ENCODE measurements at regions not wholly inside any gene's neighbourhood (a gene's known extent, or its start where the extent isn't known, plus 50 kb on each side); places are given as distances from the start of the nearest gene placed in this dataset.

DNA sequence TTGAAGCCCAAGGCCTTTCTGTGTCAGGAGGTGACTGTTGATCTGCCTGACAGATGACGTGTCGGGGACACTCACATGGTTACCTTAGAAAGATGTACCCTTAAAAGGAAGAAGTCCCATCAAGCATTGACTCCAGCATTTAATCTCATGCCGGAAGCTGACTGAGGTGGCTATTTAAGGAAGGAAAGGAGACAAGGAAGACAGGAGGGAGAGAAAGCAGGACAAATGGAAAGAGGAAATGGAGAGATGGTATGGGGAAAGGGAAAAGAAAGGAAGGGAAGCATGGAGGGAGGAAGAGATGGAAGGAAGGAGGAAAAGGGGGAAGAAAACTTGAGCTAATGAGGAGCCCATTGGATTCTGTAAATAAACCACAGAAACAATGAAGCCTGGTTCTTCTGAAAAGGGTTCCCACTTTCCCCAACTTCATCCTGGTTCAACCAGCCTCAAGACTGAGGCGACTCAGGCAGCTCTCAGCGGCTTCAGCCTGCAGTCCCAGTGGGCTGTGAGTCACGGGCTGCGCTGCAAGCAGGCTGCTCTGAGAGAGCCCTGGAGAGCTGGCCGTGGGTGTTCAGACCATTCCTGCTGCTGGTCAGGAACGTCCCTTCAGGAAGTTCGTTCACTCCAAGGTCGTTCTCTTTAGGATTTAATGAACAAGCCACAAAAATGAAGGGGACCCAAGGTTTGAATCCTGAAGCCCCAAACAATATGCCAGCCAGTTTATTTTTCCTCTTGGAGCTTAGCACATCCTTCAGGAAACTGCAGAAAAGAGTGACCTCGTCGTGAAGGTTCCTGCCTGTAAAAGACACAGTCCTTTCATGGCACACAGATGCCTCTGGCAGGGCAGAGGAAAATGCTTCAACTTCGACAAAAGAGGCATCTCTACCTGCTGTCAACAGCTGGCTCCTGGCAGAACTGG lies 69.6 kb upstream of the THBS1 start:
- H3K36me3 ChIP-seq: no peaks in the 10 kb centered on the region
- H3K4me1 ChIP-seq: peaks cover 0 to 4% (median 0%) of the 10 kb centered on the region in 4 donors
- no peaks in the 10 kb centered on the region for H3K27me3 ChIP-seq
- no peak for TF ChIP-seq POLR2AphosphoS5 (IDR thresholded peaks at IDR 0.05)
- no peak for TF ChIP-seq POLR2A (IDR thresholded peaks at IDR 0.05)
- TF ChIP-seq, protein P1, sequence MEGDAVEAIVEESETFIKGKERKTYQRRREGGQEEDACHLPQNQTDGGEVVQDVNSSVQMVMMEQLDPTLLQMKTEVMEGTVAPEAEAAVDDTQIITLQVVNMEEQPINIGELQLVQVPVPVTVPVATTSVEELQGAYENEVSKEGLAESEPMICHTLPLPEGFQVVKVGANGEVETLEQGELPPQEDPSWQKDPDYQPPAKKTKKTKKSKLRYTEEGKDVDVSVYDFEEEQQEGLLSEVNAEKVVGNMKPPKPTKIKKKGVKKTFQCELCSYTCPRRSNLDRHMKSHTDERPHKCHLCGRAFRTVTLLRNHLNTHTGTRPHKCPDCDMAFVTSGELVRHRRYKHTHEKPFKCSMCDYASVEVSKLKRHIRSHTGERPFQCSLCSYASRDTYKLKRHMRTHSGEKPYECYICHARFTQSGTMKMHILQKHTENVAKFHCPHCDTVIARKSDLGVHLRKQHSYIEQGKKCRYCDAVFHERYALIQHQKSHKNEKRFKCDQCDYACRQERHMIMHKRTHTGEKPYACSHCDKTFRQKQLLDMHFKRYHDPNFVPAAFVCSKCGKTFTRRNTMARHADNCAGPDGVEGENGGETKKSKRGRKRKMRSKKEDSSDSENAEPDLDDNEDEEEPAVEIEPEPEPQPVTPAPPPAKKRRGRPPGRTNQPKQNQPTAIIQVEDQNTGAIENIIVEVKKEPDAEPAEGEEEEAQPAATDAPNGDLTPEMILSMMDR (IDR thresholded peaks at IDR 0.05): no peak
- TF ChIP-seq EP300 (IDR thresholded peaks at IDR 0.05): no peak
- H3K9me3 ChIP-seq: peaks cover 0 to 4% (median 1%) of the 10 kb centered on the region in 4 donors
- ATAC-seq (ENCODE audit: low FRiP score in 2 of 2) (peak in 1 of 2 donors; percentile 85), DNase-seq (peak in 1 of 2 donors; percentile 51)
- H3K4me3 ChIP-seq: no peak overlapping the region
- H3K27ac ChIP-seq: no peak overlapping the region
- WGBS, 2 donors: 68 to 74% methylated on average over 13 to 14 of the region's 14 CpGs

DNA sequence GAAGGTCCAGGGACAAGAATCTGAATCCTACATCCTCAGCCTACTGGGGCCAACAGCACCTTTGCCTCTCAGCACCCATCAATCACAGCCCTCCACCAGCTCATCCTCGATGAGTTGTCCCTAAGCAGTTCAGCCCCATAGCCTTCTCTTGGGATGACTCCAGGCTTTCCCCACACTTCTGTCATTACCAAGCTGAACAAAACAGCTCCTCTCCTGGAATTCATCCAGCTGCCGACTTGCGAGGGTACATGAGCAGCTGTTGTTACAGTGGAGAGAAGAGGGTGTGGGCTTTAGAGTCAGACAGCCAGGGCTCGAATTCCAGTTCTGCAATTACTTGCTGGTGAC lies 69.0 kb upstream of the THBS1 start:
- Histone ChIP-seq H3K27me3 (no peaks in the 10 kb centered on the region), H3K4me1 (peaks cover 0 to 4% (median 0%) of the 10 kb centered on the region in 4 donors), H3K27ac (no peak overlapping the region), H3K9me3 (peaks cover 0 to 4% (median 1%) of the 10 kb centered on the region in 4 donors), H3K4me3 (no peak overlapping the region), H3K36me3 (no peaks in the 10 kb centered on the region)
- DNase-seq: no peak
- TF ChIP-seq, protein P1 (IDR thresholded peaks at IDR 0.05): no peak
- TF ChIP-seq POLR2AphosphoS5 (IDR thresholded peaks at IDR 0.05): no peak
- TF ChIP-seq POLR2A (IDR thresholded peaks at IDR 0.05): no peak
- TF ChIP-seq EP300 (IDR thresholded peaks at IDR 0.05): no peak
- 45 to 53% methylated on average over 3 to 4 of the region's 4 CpGs for whole genome bisulfite sequencing, 2 donors
- ATAC-seq (ENCODE audit: low FRiP score in 2 of 2): no peak

DNA sequence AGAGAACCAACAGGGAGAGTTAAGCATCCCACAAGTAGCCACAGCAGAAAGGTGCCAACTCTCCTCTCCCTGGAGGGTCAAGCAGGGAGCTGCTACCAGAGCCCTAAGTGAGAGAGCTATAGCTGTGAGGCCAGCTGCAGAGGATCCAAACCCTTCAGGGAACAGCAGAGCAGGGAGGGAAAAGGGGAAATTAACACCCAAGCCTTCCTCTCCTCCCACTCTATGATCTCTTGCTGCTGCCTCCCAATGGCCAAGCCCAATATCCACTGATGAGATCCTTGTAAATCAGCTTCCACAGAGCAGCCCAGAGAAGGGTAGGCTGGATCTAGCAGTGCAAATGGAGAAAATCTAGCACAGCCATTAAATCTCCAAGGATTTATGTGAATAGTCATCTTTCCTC lies 68.2 kb upstream of the THBS1 start:
- H3K4me1 ChIP-seq: peaks cover 0 to 4% (median 0%) of the 10 kb centered on the region in 4 donors
- no peaks in the 10 kb centered on the region for H3K36me3 ChIP-seq
- no peak for TF ChIP-seq POLR2AphosphoS5 (IDR thresholded peaks at IDR 0.05)
- H3K27ac ChIP-seq: no peak overlapping the region
- H3K9me3 ChIP-seq: peaks cover 0 to 4% (median 1%) of the 10 kb centered on the region in 4 donors
- no peaks in the 10 kb centered on the region for H3K27me3 ChIP-seq
- DNase-seq (no peak), ATAC-seq (ENCODE audit: low FRiP score in 2 of 2) (peak in 1 of 2 donors; percentile 17)
- no peak overlapping the region for H3K4me3 ChIP-seq

DNA sequence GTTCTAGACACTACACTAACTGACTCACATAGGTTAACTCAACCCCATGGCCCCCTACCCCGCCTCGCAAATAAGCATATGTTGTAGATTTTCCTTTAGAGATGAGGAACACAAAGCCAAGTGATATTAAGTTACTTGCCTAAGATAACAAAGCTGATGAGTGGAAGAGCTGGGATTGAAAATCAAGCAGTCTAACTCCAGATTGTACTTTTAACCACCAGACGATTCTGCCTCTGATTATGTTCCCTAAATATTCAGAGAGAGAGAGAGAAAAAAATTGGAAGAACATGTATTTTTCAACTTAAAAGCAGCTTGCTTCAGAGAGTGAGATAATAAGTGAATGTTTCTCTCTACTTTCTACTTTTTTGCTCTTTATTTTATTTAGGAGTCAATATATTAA lies 66.9 kb upstream of the THBS1 start:
- DNase-seq: no peak
- TF ChIP-seq POLR2AphosphoS5 (IDR thresholded peaks at IDR 0.05) (no peak), POLR2A (IDR thresholded peaks at IDR 0.05) (no peak), EP300 (IDR thresholded peaks at IDR 0.05) (no peak)
- TF ChIP-seq, protein P1 (IDR thresholded peaks at IDR 0.05): no peak
- H3K4me3 ChIP-seq: no peak overlapping the region

DNA sequence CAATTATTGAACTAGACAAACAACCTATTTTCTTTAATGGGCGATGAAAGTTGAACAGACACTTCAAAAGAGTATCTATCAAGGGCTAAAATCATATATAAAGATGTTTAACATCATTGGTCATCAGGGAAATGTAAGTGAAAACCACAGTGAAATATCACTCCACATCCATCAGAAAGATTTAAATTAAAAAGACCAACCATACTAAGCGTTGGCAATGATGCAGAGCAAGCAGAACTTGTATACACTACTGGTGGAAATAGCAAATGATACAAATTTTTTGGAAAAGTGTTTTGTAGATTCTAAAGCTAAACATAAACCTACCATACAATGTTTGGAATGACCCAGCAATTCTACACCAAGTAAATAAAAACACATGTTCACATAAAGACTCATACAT lies 65.9 kb upstream of the THBS1 start:
- peaks cover 0 to 4% (median 1%) of the 10 kb centered on the region in 4 donors for H3K9me3 ChIP-seq
- no peak overlapping the region for H3K4me3 ChIP-seq
- no peaks in the 10 kb centered on the region for H3K36me3 ChIP-seq
- no peak for TF ChIP-seq EP300 (IDR thresholded peaks at IDR 0.05)
- no peak for TF ChIP-seq POLR2AphosphoS5 (IDR thresholded peaks at IDR 0.05)
- no peak overlapping the region for H3K27ac ChIP-seq
- 94 to 95% methylated on average over 2 of the region's 2 CpGs for WGBS, 2 donors
- H3K4me1 ChIP-seq: peaks cover 0 to 4% (median 0%) of the 10 kb centered on the region in 4 donors
- no peaks in the 10 kb centered on the region for H3K27me3 ChIP-seq
- ATAC-seq (ENCODE audit: low FRiP score in 2 of 2) (no peak), DNase-seq (no peak)

More for the DNA sequence above, 66.9 kb upstream of the THBS1 start:
- Histone ChIP-seq H3K9me3 (peaks cover 0 to 4% (median 1%) of the 10 kb centered on the region in 4 donors), H3K27ac (no peak overlapping the region), H3K36me3 (no peaks in the 10 kb centered on the region), H3K27me3 (no peaks in the 10 kb centered on the region), H3K4me1 (peaks cover 0 to 4% (median 0%) of the 10 kb centered on the region in 4 donors)
- ATAC-seq (ENCODE audit: low FRiP score in 2 of 2): no peak
- 78 to 91% methylated on average over 3 of the region's 3 CpGs for WGBS, 2 donors
